ENCODE measurements at regions not wholly inside any gene's neighbourhood (a gene's known extent, or its start where the extent isn't known, plus 50 kb on each side); places are given as distances from the start of the nearest gene placed in this dataset.

- DNase-seq (no peak), ATAC-seq (no peak)
- Mint-ChIP-seq H3K36me3 (ENCODE audit: insufficient read depth) (no peaks in the 10 kb centered on the region), H3K4me3 (no peak overlapping the region), H3K9me3 (no peaks in the 10 kb centered on the region), H3K4me1 (ENCODE audit: low read depth) (no peaks in the 10 kb centered on the region), H3K27me3 (ENCODE audit: low read depth) (peaks cover 6% of the 10 kb centered on the region)
These were observed 258.8 kb downstream of the GLI2 start for GRCh38 chr2:120994301-120994995.

GRCh38 chr2:120995152-120995551 lies 259.5 kb downstream of the GLI2 start:
- ATAC-seq (no peak), DNase-seq (no peak)
- Mint-ChIP-seq H3K36me3 (ENCODE audit: insufficient read depth) (no peaks in the 10 kb centered on the region), H3K9me3 (no peaks in the 10 kb centered on the region), H3K4me1 (ENCODE audit: low read depth) (no peaks in the 10 kb centered on the region), H3K27me3 (ENCODE audit: low read depth) (peaks cover 6% of the 10 kb centered on the region), H3K4me3 (no peak overlapping the region)

- H3K4me1 Mint-ChIP-seq (ENCODE audit: low read depth), result no peaks in the 10 kb centered on the region
- no peaks in the 10 kb centered on the region for H3K9me3 Mint-ChIP-seq
- no peaks in the 10 kb centered on the region for H3K36me3 Mint-ChIP-seq (ENCODE audit: insufficient read depth)
- no peak overlapping the region for H3K4me3 Mint-ChIP-seq
- DNase-seq (no peak), ATAC-seq (no peak)
- peaks cover 6% of the 10 kb centered on the region for H3K27me3 Mint-ChIP-seq (ENCODE audit: low read depth)
These were observed 260.1 kb downstream of the GLI2 start for GRCh38 chr2:120995656-120996190.

- Mint-ChIP-seq H3K4me3 (no peak overlapping the region), H3K36me3 (ENCODE audit: insufficient read depth) (no peaks in the 10 kb centered on the region), H3K4me1 (ENCODE audit: low read depth) (no peaks in the 10 kb centered on the region), H3K27me3 (ENCODE audit: low read depth) (no peaks in the 10 kb centered on the region), H3K9me3 (no peaks in the 10 kb centered on the region)
- ATAC-seq (no peak), DNase-seq (no peak)
These were observed 263.9 kb downstream of the GLI2 start for GRCh38 chr2:120999377-121000097.

- ATAC-seq, result no peak
- no peak for DNase-seq
- H3K36me3 Mint-ChIP-seq (ENCODE audit: insufficient read depth), result no peaks in the 10 kb centered on the region
- peaks cover 2% of the 10 kb centered on the region for H3K27me3 Mint-ChIP-seq (ENCODE audit: low read depth)
- no peaks in the 10 kb centered on the region for H3K9me3 Mint-ChIP-seq
- H3K4me1 Mint-ChIP-seq (ENCODE audit: low read depth), result no peaks in the 10 kb centered on the region
- H3K4me3 Mint-ChIP-seq, result no peak overlapping the region
These were observed 265.1 kb downstream of the GLI2 start for GRCh38 chr2:121000804-121001203.

GRCh38 chr2:121001641-121002040 lies 266.0 kb downstream of the GLI2 start:
- Mint-ChIP-seq H3K4me1 (ENCODE audit: low read depth) (no peaks in the 10 kb centered on the region), H3K27me3 (ENCODE audit: low read depth) (peaks cover 2% of the 10 kb centered on the region), H3K4me3 (no peak overlapping the region), H3K36me3 (ENCODE audit: insufficient read depth) (no peaks in the 10 kb centered on the region), H3K9me3 (no peaks in the 10 kb centered on the region)
- ATAC-seq, result no peak
- DNase-seq, result no peak

- DNase-seq (no peak), ATAC-seq (no peak)
- Mint-ChIP-seq H3K9me3 (no peaks in the 10 kb centered on the region), H3K4me3 (no peak overlapping the region), H3K36me3 (ENCODE audit: insufficient read depth) (no peaks in the 10 kb centered on the region), H3K27me3 (ENCODE audit: low read depth) (peaks cover 2% of the 10 kb centered on the region), H3K4me1 (ENCODE audit: low read depth) (no peaks in the 10 kb centered on the region)
These were observed 266.9 kb downstream of the GLI2 start for GRCh38 chr2:121002597-121002996.

GRCh38 chr2:121003391-121003790 lies 267.7 kb downstream of the GLI2 start:
- peaks cover 2% of the 10 kb centered on the region for H3K27me3 Mint-ChIP-seq (ENCODE audit: low read depth)
- no peak overlapping the region for H3K4me3 Mint-ChIP-seq
- DNase-seq (no peak), ATAC-seq (no peak)
- peaks cover 3% of the 10 kb centered on the region for H3K9me3 Mint-ChIP-seq
- H3K36me3 Mint-ChIP-seq (ENCODE audit: insufficient read depth), result no peaks in the 10 kb centered on the region
- no peaks in the 10 kb centered on the region for H3K4me1 Mint-ChIP-seq (ENCODE audit: low read depth)

GRCh38 chr2:121004359-121004758 lies 268.7 kb downstream of the GLI2 start:
- no peaks in the 10 kb centered on the region for H3K4me1 Mint-ChIP-seq (ENCODE audit: low read depth)
- H3K27me3 Mint-ChIP-seq (ENCODE audit: low read depth), result peaks cover 7% of the 10 kb centered on the region
- peaks cover 6% of the 10 kb centered on the region for H3K9me3 Mint-ChIP-seq
- DNase-seq, result no peak
- ATAC-seq, result no peak
- no peaks in the 10 kb centered on the region for H3K36me3 Mint-ChIP-seq (ENCODE audit: insufficient read depth)
- no peak overlapping the region for H3K4me3 Mint-ChIP-seq

GRCh38 chr2:121004950-121005349 lies 269.3 kb downstream of the GLI2 start:
- DNase-seq (no peak), ATAC-seq (no peak)
- Mint-ChIP-seq H3K9me3 (peaks cover 10% of the 10 kb centered on the region), H3K36me3 (ENCODE audit: insufficient read depth) (no peaks in the 10 kb centered on the region), H3K27me3 (ENCODE audit: low read depth) (peaks cover 8% of the 10 kb centered on the region), H3K4me3 (no peak overlapping the region), H3K4me1 (ENCODE audit: low read depth) (no peaks in the 10 kb centered on the region)

- Mint-ChIP-seq H3K27me3 (ENCODE audit: low read depth) (peaks cover 8% of the 10 kb centered on the region), H3K9me3 (peaks cover 10% of the 10 kb centered on the region), H3K4me3 (no peak overlapping the region), H3K4me1 (ENCODE audit: low read depth) (no peaks in the 10 kb centered on the region), H3K36me3 (ENCODE audit: insufficient read depth) (no peaks in the 10 kb centered on the region)
- DNase-seq (no peak), ATAC-seq (no peak)
These were observed 269.8 kb downstream of the GLI2 start for GRCh38 chr2:121005453-121005852.

- H3K4me1 Mint-ChIP-seq (ENCODE audit: low read depth), result no peaks in the 10 kb centered on the region
- ATAC-seq (no peak), DNase-seq (no peak)
- no peak overlapping the region for H3K4me3 Mint-ChIP-seq
- no peaks in the 10 kb centered on the region for H3K36me3 Mint-ChIP-seq (ENCODE audit: insufficient read depth)
- H3K9me3 Mint-ChIP-seq, result peaks cover 10% of the 10 kb centered on the region
- peaks cover 11% of the 10 kb centered on the region for H3K27me3 Mint-ChIP-seq (ENCODE audit: low read depth)
These were observed 271.2 kb downstream of the GLI2 start for GRCh38 chr2:121006743-121007489.

- Mint-ChIP-seq H3K27me3 (ENCODE audit: low read depth) (peaks cover 11% of the 10 kb centered on the region), H3K4me1 (ENCODE audit: low read depth) (no peaks in the 10 kb centered on the region), H3K36me3 (ENCODE audit: insufficient read depth) (no peaks in the 10 kb centered on the region), H3K4me3 (no peak overlapping the region), H3K9me3 (peaks cover 10% of the 10 kb centered on the region)
- no peak for ATAC-seq
- DNase-seq, result no peak
These were observed 271.8 kb downstream of the GLI2 start for GRCh38 chr2:121007490-121007853.

GRCh38 chr2:121008975-121009374 lies 273.3 kb downstream of the GLI2 start:
- H3K4me3 Mint-ChIP-seq, result no peak overlapping the region
- H3K9me3 Mint-ChIP-seq, result peaks cover 14% of the 10 kb centered on the region
- no peaks in the 10 kb centered on the region for H3K4me1 Mint-ChIP-seq (ENCODE audit: low read depth)
- H3K27me3 Mint-ChIP-seq (ENCODE audit: low read depth), result peaks cover 11% of the 10 kb centered on the region
- ATAC-seq, result no peak
- no peak for DNase-seq
- H3K36me3 Mint-ChIP-seq (ENCODE audit: insufficient read depth), result no peaks in the 10 kb centered on the region
